Central memory CD4-positive, alpha-beta T cell (primary cell): ENCODE measurements at regions not wholly inside any gene's neighbourhood (a gene's known extent, or its start where the extent isn't known, plus 50 kb on each side); places are given as distances from the start of the nearest gene placed in this dataset.
"Not testable (repeated sequence)": the region's sequence is repeated elsewhere in the genome, so short reads cannot be mapped to it uniquely, and the experiment has no call there.

Source experiments
- DNase-seq: peaks from one replicate; pipeline ENCODE4 v3.0.0; 2022

GRCh38 chr11:14573539-14574057, 53.4 kb upstream of the PSMA1 start:
- not testable (repeated sequence) for DNase-seq

- DNase-seq, result no peak
Observed at GRCh38 chr11:14577292-14577691, 57.1 kb upstream of the PSMA1 start.

- DNase-seq, result peak; percentile 25
Observed at GRCh38 chr11:14577835-14578529, 57.8 kb upstream of the PSMA1 start.

GRCh38 chr11:14578541-14578956, 58.4 kb upstream of the PSMA1 start:
- peak; percentile 94 for DNase-seq

GRCh38 chr11:14579646-14580045, 59.5 kb upstream of the PSMA1 start:
- no peak for DNase-seq

- no peak for DNase-seq
Observed at GRCh38 chr11:14582793-14583192, 60.8 kb upstream of the PDE3B start.

GRCh38 chr11:14583252-14584034, 60.2 kb upstream of the PDE3B start:
- DNase-seq, result no peak

GRCh38 chr11:14584035-14584363, 59.6 kb upstream of the PDE3B start:
- no peak for DNase-seq

GRCh38 chr11:14584595-14584994, 59.0 kb upstream of the PDE3B start:
- no peak for DNase-seq

- DNase-seq, result no peak
Observed at GRCh38 chr11:14585438-14585837, 58.2 kb upstream of the PDE3B start.

GRCh38 chr11:14587258-14587657, 56.3 kb upstream of the PDE3B start:
- no peak for DNase-seq

GRCh38 chr11:14588681-14589080, 54.9 kb upstream of the PDE3B start:
- DNase-seq, result no peak

- DNase-seq, result no peak
Observed at GRCh38 chr11:14589421-14589820, 54.2 kb upstream of the PDE3B start.

GRCh38 chr11:14591046-14591445, 52.6 kb upstream of the PDE3B start:
- DNase-seq, result not testable (repeated sequence)

GRCh38 chr11:14593671-14594070, 49.9 kb upstream of the PDE3B start:
- DNase-seq, result no peak
